HG02763 (cell line): ENCODE measurements at regions not wholly inside any gene's neighbourhood (a gene's known extent, or its start where the extent isn't known, plus 50 kb on each side); places are given as distances from the start of the nearest gene placed in this dataset.
"Not testable (repeated sequence)": the region's sequence is repeated elsewhere in the genome, so short reads cannot be mapped to it uniquely, and the experiment has no call there.

Source experiments
- ATAC-seq: cut with Tn5 transposase; IDR thresholded peaks from one replicate; pipeline ENCODE4 v1.9.1; 2021; ENCODE audit warnings: mild to moderate bottlenecking, moderate library complexity; ENCODE audit not compliant: unreplicated experiment

GRCh38 chr18:11468617-11469016 is 140.8 kb upstream of the SLC35G4 start:
- ATAC-seq, result no peak

- ATAC-seq, result no peak
Measured at GRCh38 chr18:11468120-11468519, 141.3 kb upstream of the SLC35G4 start.

GRCh38 chr18:11467611-11468010 is 141.8 kb upstream of the SLC35G4 start:
- ATAC-seq, result no peak

- no peak for ATAC-seq
Measured at GRCh38 chr18:11464129-11464528, 145.3 kb upstream of the SLC35G4 start.

GRCh38 chr18:11458447-11458846 is 150.9 kb upstream of the SLC35G4 start:
- no peak for ATAC-seq

- not testable (repeated sequence) for ATAC-seq
Measured at GRCh38 chr18:11457853-11458252, 151.5 kb upstream of the SLC35G4 start.

GRCh38 chr18:11454040-11454439 is 155.4 kb upstream of the SLC35G4 start:
- no peak for ATAC-seq

- not testable (repeated sequence) for ATAC-seq
Measured at GRCh38 chr18:11444169-11444568, 165.2 kb upstream of the SLC35G4 start.

- no peak for ATAC-seq
Measured at GRCh38 chr18:11437046-11437445, 172.3 kb upstream of the SLC35G4 start.

GRCh38 chr18:11432360-11432811 is 177.0 kb upstream of the SLC35G4 start:
- ATAC-seq, result no peak

GRCh38 chr18:11429876-11430275 is 179.5 kb upstream of the SLC35G4 start:
- ATAC-seq, result no peak

- no peak for ATAC-seq
Measured at GRCh38 chr18:11425211-11425610, 184.2 kb upstream of the SLC35G4 start.

GRCh38 chr18:11419338-11419737 is 190.1 kb upstream of the SLC35G4 start:
- ATAC-seq, result no peak

- ATAC-seq, result no peak
Measured at GRCh38 chr18:11412811-11413210, 196.6 kb upstream of the SLC35G4 start.

GRCh38 chr18:11411048-11411447 is 198.3 kb upstream of the SLC35G4 start:
- ATAC-seq, result no peak

GRCh38 chr18:11408555-11409065 is 200.8 kb upstream of the SLC35G4 start:
- no peak for ATAC-seq

GRCh38 chr18:11407940-11408339 is 201.5 kb upstream of the SLC35G4 start:
- ATAC-seq, result no peak

GRCh38 chr18:11405804-11406203 is 203.6 kb upstream of the SLC35G4 start:
- no peak for ATAC-seq

- ATAC-seq, result no peak
Measured at GRCh38 chr18:11400703-11401102, 208.7 kb upstream of the SLC35G4 start.

GRCh38 chr18:11398625-11399024 is 210.8 kb upstream of the SLC35G4 start:
- ATAC-seq, result no peak

- ATAC-seq, result no peak
Measured at GRCh38 chr18:11392980-11393885, 216.2 kb upstream of the SLC35G4 start.

GRCh38 chr18:11392292-11392691 is 217.1 kb upstream of the SLC35G4 start:
- ATAC-seq, result no peak
